Fibroblast of lung (primary cell): ENCODE measurements at regions not wholly inside any gene's neighbourhood (a gene's known extent, or its start where the extent isn't known, plus 50 kb on each side); places are given as distances from the start of the nearest gene placed in this dataset.

Experiments used
- EZH2 ChIP-seq: IDR thresholded peaks from 2 replicates; pipeline ENCODE4 v1.5.1; 2012; ENCODE audit warnings: low read length, control low read depth, mild to moderate bottlenecking; ENCODE audit errors: missing control alignments
- TF ChIP-seq, protein P1 (sequence below), 2 donors: IDR thresholded peaks in 1 of 2; conservative IDR thresholded peaks in 1 of 2; 1 replicate in 1 of 2; 2 replicates in 1 of 2; pipeline ENCODE4 v1.5.1; 2011 to 2012; ENCODE audit warnings: low read length in 2 of 2, control low read depth in 1 of 2, inconsistent platforms in 1 of 2, low read depth in 1 of 2, mild to moderate bottlenecking in 1 of 2

- TF ChIP-seq, protein P1, sequence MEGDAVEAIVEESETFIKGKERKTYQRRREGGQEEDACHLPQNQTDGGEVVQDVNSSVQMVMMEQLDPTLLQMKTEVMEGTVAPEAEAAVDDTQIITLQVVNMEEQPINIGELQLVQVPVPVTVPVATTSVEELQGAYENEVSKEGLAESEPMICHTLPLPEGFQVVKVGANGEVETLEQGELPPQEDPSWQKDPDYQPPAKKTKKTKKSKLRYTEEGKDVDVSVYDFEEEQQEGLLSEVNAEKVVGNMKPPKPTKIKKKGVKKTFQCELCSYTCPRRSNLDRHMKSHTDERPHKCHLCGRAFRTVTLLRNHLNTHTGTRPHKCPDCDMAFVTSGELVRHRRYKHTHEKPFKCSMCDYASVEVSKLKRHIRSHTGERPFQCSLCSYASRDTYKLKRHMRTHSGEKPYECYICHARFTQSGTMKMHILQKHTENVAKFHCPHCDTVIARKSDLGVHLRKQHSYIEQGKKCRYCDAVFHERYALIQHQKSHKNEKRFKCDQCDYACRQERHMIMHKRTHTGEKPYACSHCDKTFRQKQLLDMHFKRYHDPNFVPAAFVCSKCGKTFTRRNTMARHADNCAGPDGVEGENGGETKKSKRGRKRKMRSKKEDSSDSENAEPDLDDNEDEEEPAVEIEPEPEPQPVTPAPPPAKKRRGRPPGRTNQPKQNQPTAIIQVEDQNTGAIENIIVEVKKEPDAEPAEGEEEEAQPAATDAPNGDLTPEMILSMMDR (conservative IDR thresholded peaks at IDR 0.05 in 1 of 2, IDR thresholded peaks at IDR 0.05 in 1 of 2; ENCODE audit: low read depth in 1 of 2, low read length in 2 of 2): no peak
- no peak for TF ChIP-seq EZH2
These were observed 119.4 kb upstream of the RAI14 start for GRCh38 chr5:34536699-34537098.
